ENCODE measurements at regions not wholly inside any gene's neighbourhood (a gene's known extent, or its start where the extent isn't known, plus 50 kb on each side); places are given as distances from the start of the nearest gene placed in this dataset.
"Not testable (repeated sequence)": the region's sequence is repeated elsewhere in the genome, so short reads cannot be mapped to it uniquely, and the experiment has no call there.

DNA sequence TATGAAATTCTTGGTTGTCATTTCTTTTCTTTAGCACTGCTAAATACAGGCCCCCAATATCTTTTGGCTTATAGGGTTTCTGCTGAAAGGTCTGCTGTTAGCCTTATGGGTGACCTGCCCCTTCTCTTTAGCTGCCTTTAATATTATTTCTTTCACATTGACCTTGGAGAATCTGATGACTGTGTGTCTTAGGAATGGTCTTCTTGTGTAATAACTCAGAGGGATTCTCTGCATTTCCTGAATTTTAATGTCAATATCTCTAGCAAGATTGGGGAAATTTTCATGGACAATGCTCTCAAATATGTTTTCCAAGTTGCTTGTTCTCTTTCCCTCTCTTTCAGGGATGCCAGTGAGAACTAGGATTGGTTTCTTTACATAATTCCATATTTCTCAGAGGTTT lies 292.4 kb downstream of the SLC7A11 start:
- DNase-seq: no peak

DNA sequence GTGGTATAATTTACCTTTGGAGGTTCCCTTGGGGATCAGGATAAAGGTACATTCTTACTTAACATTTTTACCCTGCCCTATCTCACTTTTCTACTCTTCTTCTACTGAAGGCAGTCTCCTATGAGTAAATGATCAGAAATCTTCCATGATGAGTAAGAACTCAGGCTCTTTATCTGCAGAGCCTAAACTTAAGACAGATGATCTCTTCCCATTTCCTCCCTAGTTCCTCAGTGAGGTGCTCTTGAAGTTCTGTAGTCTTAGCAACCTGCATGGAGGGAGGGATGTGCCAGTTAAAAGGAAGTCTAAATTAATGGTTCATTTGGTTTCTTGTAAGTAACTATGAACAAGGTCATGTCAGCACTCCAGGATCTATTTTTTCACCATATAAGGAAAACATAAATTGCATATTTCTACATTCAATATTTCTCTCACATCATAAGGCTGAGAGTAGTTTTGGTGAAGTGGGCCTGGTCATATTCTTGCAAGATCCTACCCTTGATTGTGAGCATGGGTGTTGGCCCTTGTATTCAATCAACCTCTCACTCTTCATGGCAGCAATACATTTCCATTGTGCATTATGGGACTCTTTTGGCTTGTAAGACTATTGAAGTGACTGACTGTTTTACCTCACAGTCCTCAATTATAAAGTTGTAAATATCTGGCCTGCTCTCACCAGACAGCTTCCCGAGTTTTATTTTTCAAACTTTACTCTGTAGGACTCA lies 295.5 kb downstream of the SLC7A11 start:
- no peak for DNase-seq

DNA sequence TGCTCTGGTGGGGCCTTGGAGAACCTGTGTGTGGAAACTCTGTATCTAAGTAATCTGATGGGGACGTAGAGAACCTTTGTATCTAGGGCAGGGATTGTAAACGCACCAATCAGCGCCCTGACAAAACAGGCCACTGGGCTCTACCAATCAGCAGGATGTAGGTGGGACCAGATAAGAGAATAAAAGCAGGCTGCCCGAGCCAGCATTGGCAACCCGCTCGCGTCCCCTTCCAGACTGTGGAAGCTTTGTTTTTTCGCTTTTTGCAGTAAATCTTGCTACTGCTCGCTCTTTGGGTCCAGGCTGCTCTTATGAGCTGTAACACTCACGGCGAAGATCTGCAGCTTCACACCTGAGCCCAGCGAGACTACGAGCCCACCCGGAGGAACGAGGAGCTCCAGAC lies 299.3 kb downstream of the SLC7A11 start:
- not testable (repeated sequence) for DNase-seq

DNA sequence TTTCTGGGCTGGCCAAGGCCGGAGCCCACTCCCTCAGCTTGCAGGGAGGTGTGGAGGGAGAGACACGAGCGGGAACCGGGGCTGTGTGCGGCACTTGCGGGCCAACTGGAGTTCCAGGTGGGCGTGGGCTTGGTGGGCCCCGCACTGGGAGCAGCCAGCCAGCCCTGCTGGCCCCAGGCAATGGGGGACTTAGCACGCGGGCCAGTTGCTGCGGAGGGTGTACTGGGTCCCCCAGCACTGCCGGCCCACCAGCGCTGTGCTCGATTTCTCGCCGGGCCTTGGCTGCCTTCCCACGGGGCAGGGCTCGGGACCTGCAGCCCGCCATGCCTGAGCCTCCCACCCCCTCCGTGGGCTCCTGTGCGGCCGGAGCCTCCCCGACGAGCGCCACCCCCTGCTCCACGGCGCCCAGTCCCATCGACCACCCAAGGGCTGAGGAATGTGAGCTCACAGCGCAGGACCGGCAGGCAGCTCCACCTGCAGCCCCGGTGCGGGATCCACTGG lies 300.1 kb downstream of the SLC7A11 start:
- not testable (repeated sequence) for DNase-seq

GRCh38 chr4:137934911-137935310 lies 307.2 kb downstream of the SLC7A11 start:
- DNase-seq: no peak

GRCh38 chr4:137934046-137934445 lies 308.1 kb downstream of the SLC7A11 start:
- no peak for DNase-seq

DNA sequence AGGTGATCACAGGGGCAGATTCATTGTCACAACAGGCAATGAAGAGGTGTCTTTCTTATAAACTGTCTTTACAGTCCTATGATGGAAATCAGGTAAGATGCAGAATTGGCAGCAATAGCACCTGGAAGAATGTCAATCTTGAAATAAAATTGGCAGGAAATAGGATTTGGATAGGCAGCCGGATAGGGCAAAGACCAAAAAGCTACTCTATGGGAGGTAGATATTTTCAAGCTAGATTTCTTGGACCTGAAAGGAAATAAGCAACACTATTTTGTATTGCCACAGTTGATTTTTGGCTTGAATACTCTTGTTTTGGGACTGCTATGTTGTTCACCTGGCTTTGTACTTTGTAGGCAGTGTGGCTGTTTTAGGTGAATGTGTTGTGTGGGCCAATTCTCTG lies 314.2 kb downstream of the SLC7A11 start:
- no peak for DNase-seq

GRCh38 chr4:137923494-137923893 lies 318.7 kb downstream of the SLC7A11 start:
- no peak for DNase-seq

- no peak for DNase-seq
Measured at GRCh38 chr4:137922721-137923120, 319.4 kb downstream of the SLC7A11 start.

- no peak for DNase-seq
Measured at GRCh38 chr4:137909529-137910309, 332.4 kb downstream of the SLC7A11 start.

DNA sequence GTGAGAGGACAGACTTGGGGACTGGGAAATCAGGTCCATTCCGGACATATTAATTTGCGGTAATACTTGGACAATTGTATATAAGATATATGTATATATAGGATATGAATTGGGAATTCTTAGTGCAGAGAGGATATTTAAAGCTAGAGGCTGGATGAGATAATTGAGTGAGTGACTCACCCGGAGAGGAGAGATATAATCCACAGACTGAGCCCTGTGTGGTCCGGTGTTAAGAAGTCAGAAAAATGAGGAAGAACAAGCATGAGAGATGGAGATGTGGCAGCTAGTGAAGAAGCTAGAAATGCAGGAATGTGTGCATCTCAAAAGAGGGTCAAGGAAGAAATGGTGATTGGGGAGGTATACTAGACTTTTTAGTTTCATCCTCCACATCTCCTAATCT lies 336.2 kb downstream of the SLC7A11 start:
- no peak for DNase-seq

GRCh38 chr4:137901114-137901513 lies 341.0 kb downstream of the SLC7A11 start:
- no peak for DNase-seq

- DNase-seq: no peak
Measured at GRCh38 chr4:137896221-137896737, 345.9 kb downstream of the SLC7A11 start.

GRCh38 chr4:137895515-137895914 lies 346.6 kb downstream of the SLC7A11 start:
- DNase-seq: not testable (repeated sequence)

GRCh38 chr4:137892134-137892533 lies 350.0 kb downstream of the SLC7A11 start:
- DNase-seq: no peak

DNA sequence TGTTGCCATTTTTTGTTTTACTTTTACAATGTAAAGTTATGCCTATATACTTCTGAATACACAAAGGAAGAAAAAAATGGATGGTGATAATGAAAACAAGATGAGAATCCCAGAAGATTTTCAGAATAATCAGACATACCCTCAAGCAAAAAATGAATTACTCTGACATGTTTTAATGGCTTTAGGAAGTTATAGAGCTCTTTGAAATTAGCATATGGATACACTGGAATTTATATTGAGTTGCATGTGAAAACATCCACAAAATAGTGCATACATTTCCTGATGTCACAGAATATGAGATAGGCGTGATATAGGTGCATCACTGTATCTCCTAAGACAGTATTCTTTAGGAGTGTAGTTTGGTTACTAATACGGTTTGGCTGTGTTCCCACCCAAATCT lies 351.3 kb downstream of the SLC7A11 start:
- no peak for DNase-seq

- DNase-seq: no peak
Measured at GRCh38 chr4:137881641-137882040, 349.3 kb upstream of the PCDH18 start.

- not testable (repeated sequence) for DNase-seq
Measured at GRCh38 chr4:137868067-137868466, 335.8 kb upstream of the PCDH18 start.

- DNase-seq: no peak
Measured at GRCh38 chr4:137866671-137867070, 334.4 kb upstream of the PCDH18 start.

GRCh38 chr4:137861682-137862081 lies 329.4 kb upstream of the PCDH18 start:
- DNase-seq: peak; percentile 34

DNA sequence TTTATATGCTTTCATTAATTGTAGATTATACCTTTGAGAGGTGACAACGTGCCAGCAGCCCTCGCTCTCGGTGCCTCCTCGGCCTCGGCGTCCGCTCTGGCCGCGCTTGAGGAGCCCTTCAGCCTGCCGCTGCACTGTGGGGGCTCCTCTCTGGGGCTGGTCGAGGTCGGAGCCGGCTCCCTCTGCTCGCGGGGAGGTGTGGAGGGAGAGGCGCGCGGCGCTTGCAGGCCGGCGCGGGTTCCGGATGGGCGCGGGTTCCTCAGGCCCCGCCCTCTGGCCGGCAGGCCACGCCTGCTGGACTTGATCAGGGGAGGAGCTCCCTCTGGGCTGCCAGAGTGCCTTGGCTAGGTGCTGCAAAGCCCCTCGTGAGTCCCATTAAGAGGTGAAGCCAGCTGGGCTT lies 321.1 kb upstream of the PCDH18 start:
- DNase-seq: no peak

DNA sequence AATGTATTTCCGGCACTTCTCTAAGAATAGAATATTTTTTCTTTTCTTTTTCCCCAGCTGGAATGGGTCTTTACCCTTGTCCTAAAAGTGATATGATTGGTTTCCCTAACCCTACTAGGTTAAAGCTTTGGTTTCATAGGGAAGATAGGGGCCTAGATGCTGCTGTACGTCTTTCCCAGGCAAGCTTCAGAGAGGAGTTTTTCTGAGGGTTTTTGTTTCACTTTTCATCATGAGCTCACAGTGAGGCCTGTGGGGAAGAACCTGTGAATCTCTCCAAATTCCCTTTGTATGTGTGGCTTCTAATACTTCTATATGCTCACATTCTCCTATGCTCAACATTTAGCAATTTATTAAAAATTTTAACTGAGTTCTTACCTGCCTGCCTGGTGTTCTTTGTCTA lies 320.0 kb upstream of the PCDH18 start:
- DNase-seq: no peak

GRCh38 chr4:137851435-137851834 lies 319.1 kb upstream of the PCDH18 start:
- DNase-seq: no peak

DNA sequence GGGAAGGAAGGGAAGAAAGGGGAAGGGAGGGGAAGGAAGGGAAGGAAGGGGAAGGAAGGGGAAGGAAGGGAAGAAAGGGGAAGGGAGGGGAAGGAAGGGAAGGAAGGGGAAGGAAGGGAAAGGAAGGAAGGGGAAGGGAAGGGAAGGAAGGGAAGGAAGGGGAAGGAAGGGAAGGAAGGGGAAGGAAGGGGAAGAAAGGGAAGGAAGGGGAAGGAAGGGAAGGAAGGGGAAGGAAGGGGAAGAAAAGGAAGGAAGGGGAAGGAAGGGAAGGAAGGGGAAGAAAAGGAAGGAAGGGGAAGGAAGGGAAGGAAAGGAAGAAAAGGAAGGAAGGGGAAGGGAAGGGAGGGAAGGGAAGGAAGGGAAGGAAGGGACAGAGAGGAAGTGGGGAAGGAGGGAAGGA lies 295.7 kb upstream of the PCDH18 start:
- DNase-seq: not testable (repeated sequence)

Data from dermis blood vessel endothelial cell (primary cell).